NT2/D1 (cell line): ENCODE measurements at regions not wholly inside any gene's neighbourhood (a gene's known extent, or its start where the extent isn't known, plus 50 kb on each side); places are given as distances from the start of the nearest gene placed in this dataset.

Experiments
- SUZ12 ChIP-seq: IDR thresholded peaks from 2 replicates; pipeline ENCODE4 v1.6.1; 2011; ENCODE audit not compliant: insufficient read length, insufficient read depth; ENCODE audit errors: extremely low read depth
- YY1 ChIP-seq: IDR thresholded peaks from 2 replicates; pipeline ENCODE4 v1.6.1; 2011; ENCODE audit not compliant: insufficient read length, insufficient read depth

- no peak for TF ChIP-seq SUZ12
- no peak for TF ChIP-seq YY1
These were observed 477.3 kb downstream of the KCNJ2 start for GRCh38 chr17:70646673-70647072.
